ENCODE measurements at regions not wholly inside any gene's neighbourhood (a gene's known extent, or its start where the extent isn't known, plus 50 kb on each side); places are given as distances from the start of the nearest gene placed in this dataset.

DNA sequence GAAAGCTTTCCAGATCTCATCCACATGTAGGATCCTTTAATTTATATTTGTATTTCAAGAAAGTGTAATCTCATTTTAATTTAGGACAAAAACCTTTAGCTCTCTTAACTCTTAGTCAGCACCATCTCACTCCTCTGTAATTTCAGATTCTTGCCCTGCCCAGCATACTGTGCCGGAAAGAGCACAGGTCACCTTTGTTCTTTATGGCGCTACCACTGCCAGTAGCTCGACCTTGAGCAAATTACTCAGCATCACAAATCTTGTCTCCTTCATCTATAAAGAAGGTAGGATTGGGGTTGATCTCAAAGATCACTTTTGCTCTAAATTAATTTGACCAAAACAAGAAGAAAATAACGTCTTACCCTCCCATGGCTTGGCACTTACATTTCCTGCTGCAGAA, 56.1 kb upstream of the ZC3H11B start:
- dilution Hi-C loops (cut with MboI; ENCODE audit: extremely low pct_ligation_motif_present, low sequenced_read_pairs): no loop called here
- H3K36me3 ChIP-seq (ENCODE audit: control insufficient read depth in 2 of 2, extremely low read depth in 1 of 2, insufficient read depth in 2 of 2, low read length in 2 of 2): no peaks in the 10 kb centered on the region
- no peak for FAIRE-seq

DNA sequence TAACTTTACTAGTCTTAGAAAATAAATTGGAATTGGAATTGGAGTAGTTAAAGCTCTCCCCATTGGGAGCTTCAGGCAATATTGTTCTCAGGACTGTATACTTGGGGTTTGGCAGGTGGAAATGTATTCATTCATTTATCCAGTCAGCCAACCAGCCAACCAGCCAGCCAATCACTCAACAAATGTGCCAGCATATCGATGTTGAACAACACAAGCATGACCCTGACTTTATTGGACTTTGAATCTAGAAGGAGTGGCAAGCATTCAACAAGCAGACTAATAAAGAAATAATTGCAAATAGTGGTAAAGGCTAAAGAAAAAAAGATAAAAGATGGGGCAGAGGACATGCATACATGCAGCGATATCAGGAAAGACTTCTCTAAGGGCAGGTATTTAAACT, 55.5 kb upstream of the ZC3H11B start:
- no peaks in the 10 kb centered on the region for H3K27me3 ChIP-seq (ENCODE audit: control insufficient read depth, extremely low read depth, insufficient read depth, low read length)
- no peaks in the 10 kb centered on the region for H3K9me3 ChIP-seq (ENCODE audit: control insufficient read depth, low read depth, low read length)
- no peaks in the 10 kb centered on the region for H3K36me3 ChIP-seq (ENCODE audit: control insufficient read depth in 2 of 2, extremely low read depth in 1 of 2, insufficient read depth in 2 of 2, low read length in 2 of 2)
- no peaks in the 10 kb centered on the region for H4K20me1 ChIP-seq (ENCODE audit: control insufficient read depth, extremely low read depth, insufficient read depth, low read length)
- H2AFZ ChIP-seq (ENCODE audit: control insufficient read depth, low read length): no peak overlapping the region
- no peaks in the 10 kb centered on the region for H3K9me1 ChIP-seq (ENCODE audit: control insufficient read depth, extremely low read depth, insufficient read depth, low read length)
- H3K9ac ChIP-seq (ENCODE audit: control insufficient read depth, extremely low read depth, insufficient read depth, low read length): no peak overlapping the region
- H3K27ac ChIP-seq (ENCODE audit: control insufficient read depth, insufficient read depth, low read length): no peak overlapping the region
- no peak overlapping the region for H3K4me3 ChIP-seq (ENCODE audit: control insufficient read depth in 2 of 3, extremely low read depth in 1 of 3, insufficient read depth in 2 of 3, low read depth in 1 of 3, low read length in 3 of 3)
- TF ChIP-seq EZH2 (IDR thresholded peaks at IDR 0.05; ENCODE audit: low read length): no peak
- TF ChIP-seq CTCF (optimal IDR thresholded peaks at IDR 0.05 in 1 of 3, IDR thresholded peaks at IDR 0.05 in 1 of 3, conservative IDR thresholded peaks at IDR 0.05 in 1 of 3; ENCODE audit: extremely low read depth in 1 of 3, insufficient read depth in 2 of 3, low read length in 3 of 3): no peak
- no peaks in the 10 kb centered on the region for H3K4me1 ChIP-seq (ENCODE audit: control insufficient read depth, extremely low read depth, insufficient read depth, low read length)
- dilution Hi-C loops (cut with MboI; ENCODE audit: extremely low pct_ligation_motif_present, low sequenced_read_pairs): no loop called here
- DNase-seq (ENCODE audit: low read depth, low spot score) (no peak), FAIRE-seq (no peak)
- H3K79me2 ChIP-seq (ENCODE audit: control insufficient read depth, insufficient read depth, low read length): no peaks in the 10 kb centered on the region
- H3K4me2 ChIP-seq (ENCODE audit: control insufficient read depth, extremely low read depth, insufficient read depth, low read depth, low read length): no peak overlapping the region

More for the DNA sequence above, 56.1 kb upstream of the ZC3H11B start:
- no peak for DNase-seq (ENCODE audit: low read depth, low spot score)
- Histone ChIP-seq H3K9me1 (ENCODE audit: control insufficient read depth, extremely low read depth, insufficient read depth, low read length) (no peaks in the 10 kb centered on the region), H3K79me2 (ENCODE audit: control insufficient read depth, insufficient read depth, low read length) (no peaks in the 10 kb centered on the region), H2AFZ (ENCODE audit: control insufficient read depth, low read length) (no peak overlapping the region), H3K27ac (ENCODE audit: control insufficient read depth, insufficient read depth, low read length) (no peak overlapping the region), H3K4me2 (ENCODE audit: control insufficient read depth, extremely low read depth, insufficient read depth, low read depth, low read length) (no peak overlapping the region), H3K4me3 (ENCODE audit: control insufficient read depth in 2 of 3, extremely low read depth in 1 of 3, insufficient read depth in 2 of 3, low read depth in 1 of 3, low read length in 3 of 3) (no peak overlapping the region), H4K20me1 (ENCODE audit: control insufficient read depth, extremely low read depth, insufficient read depth, low read length) (no peaks in the 10 kb centered on the region), H3K9me3 (ENCODE audit: control insufficient read depth, low read depth, low read length) (no peaks in the 10 kb centered on the region), H3K9ac (ENCODE audit: control insufficient read depth, extremely low read depth, insufficient read depth, low read length) (no peak overlapping the region), H3K27me3 (ENCODE audit: control insufficient read depth, extremely low read depth, insufficient read depth, low read length) (no peaks in the 10 kb centered on the region), H3K4me1 (ENCODE audit: control insufficient read depth, extremely low read depth, insufficient read depth, low read length) (no peaks in the 10 kb centered on the region)
- TF ChIP-seq EZH2 (IDR thresholded peaks at IDR 0.05; ENCODE audit: low read length) (no peak), CTCF (optimal IDR thresholded peaks at IDR 0.05 in 1 of 3, IDR thresholded peaks at IDR 0.05 in 1 of 3, conservative IDR thresholded peaks at IDR 0.05 in 1 of 3; ENCODE audit: extremely low read depth in 1 of 3, insufficient read depth in 2 of 3, low read length in 3 of 3) (no peak)
